WTC11 (cell line): ENCODE measurements at regions not wholly inside any gene's neighbourhood (a gene's known extent, or its start where the extent isn't known, plus 50 kb on each side); places are given as distances from the start of the nearest gene placed in this dataset.

ENCODE experiments used
- AFF4 ChIP-seq: sonication (generic); formaldehyde crosslinking; IDR thresholded peaks from 2 replicates; pipeline ENCODE4 v1.8.1; 2023; ENCODE audit warnings: mild to moderate bottlenecking, missing genetic modification reagents, borderline replicate concordance
- ATF3 ChIP-seq: sonication (generic); formaldehyde crosslinking; conservative IDR thresholded peaks from 2 replicates; pipeline ENCODE4 v1.8.1; 2022; ENCODE audit warnings: mild to moderate bottlenecking, missing genetic modification reagents
- ETV6 ChIP-seq: sonication (generic); formaldehyde crosslinking; IDR thresholded peaks from 2 replicates; pipeline ENCODE4 v1.8.1; 2022; ENCODE audit warnings: mild to moderate bottlenecking, missing genetic modification reagents
- MAX ChIP-seq: sonication (generic); formaldehyde crosslinking; IDR thresholded peaks from 2 replicates; pipeline ENCODE4 v1.8.0; 2022; ENCODE audit warnings: mild to moderate bottlenecking, missing genetic modification reagents
- USF2 ChIP-seq: sonication (generic); formaldehyde crosslinking; IDR thresholded peaks from 2 replicates; pipeline ENCODE4 v1.8.1; 2023; ENCODE audit warnings: mild to moderate bottlenecking, missing genetic modification reagents, moderate library complexity
- ZNF121 ChIP-seq: sonication (generic); formaldehyde crosslinking; IDR thresholded peaks from 2 replicates; pipeline ENCODE4 v1.8.0; 2023; ENCODE audit warnings: missing genetic modification reagents
- ZNF423 ChIP-seq: fragments of 250-450 bp; sonication (Bioruptor Pico); IDR thresholded peaks from 2 replicates; pipeline ENCODE4 v2.1.2; 2022; ENCODE audit warnings: mild to moderate bottlenecking, moderate library complexity
- TF ChIP-seq, protein P1 (sequence below): fragments of 200-600 bp; IDR thresholded peaks from 2 replicates; pipeline ENCODE4 v1.8.0; 2022; ENCODE audit warnings: antibody characterized with exemption
- TF ChIP-seq, protein P2 (sequence below): sonication (generic); formaldehyde crosslinking; IDR thresholded peaks from 2 replicates; pipeline ENCODE4 v1.8.0; 2022; ENCODE audit warnings: mild to moderate bottlenecking, missing genetic modification reagents

DNA sequence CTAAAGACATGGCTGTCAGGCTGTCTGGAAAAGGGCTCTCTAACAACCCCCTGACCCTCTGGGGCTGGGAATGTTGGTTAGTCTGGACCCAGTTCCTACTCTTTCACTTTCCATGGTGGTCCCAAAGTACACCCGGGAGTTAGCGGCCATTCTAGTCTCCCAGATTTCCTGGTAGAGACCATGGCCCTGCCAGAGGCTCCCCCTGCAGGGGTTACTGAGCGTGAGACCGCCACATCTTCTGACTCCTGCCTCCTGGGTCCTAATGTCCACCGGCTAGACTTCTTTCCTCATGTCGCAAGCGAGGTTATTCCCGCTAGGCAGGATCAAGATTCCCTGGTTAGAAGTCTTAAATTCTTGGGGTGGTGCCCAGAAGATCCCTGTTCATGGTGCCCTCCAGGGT lies 540.0 kb upstream of the ROBO1 start:
- TF ChIP-seq, protein P1, sequence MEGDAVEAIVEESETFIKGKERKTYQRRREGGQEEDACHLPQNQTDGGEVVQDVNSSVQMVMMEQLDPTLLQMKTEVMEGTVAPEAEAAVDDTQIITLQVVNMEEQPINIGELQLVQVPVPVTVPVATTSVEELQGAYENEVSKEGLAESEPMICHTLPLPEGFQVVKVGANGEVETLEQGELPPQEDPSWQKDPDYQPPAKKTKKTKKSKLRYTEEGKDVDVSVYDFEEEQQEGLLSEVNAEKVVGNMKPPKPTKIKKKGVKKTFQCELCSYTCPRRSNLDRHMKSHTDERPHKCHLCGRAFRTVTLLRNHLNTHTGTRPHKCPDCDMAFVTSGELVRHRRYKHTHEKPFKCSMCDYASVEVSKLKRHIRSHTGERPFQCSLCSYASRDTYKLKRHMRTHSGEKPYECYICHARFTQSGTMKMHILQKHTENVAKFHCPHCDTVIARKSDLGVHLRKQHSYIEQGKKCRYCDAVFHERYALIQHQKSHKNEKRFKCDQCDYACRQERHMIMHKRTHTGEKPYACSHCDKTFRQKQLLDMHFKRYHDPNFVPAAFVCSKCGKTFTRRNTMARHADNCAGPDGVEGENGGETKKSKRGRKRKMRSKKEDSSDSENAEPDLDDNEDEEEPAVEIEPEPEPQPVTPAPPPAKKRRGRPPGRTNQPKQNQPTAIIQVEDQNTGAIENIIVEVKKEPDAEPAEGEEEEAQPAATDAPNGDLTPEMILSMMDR, result no peak
- no peak for TF ChIP-seq ZNF423 (CRISPR knock-in tag)
- no peak for TF ChIP-seq MAX
- no peak for TF ChIP-seq AFF4
- TF ChIP-seq, protein P2, sequence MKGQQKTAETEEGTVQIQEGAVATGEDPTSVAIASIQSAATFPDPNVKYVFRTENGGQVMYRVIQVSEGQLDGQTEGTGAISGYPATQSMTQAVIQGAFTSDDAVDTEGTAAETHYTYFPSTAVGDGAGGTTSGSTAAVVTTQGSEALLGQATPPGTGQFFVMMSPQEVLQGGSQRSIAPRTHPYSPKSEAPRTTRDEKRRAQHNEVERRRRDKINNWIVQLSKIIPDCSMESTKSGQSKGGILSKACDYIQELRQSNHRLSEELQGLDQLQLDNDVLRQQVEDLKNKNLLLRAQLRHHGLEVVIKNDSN, result no peak
- TF ChIP-seq ETV6 (CRISPR knock-in tag), result no peak
- no peak for TF ChIP-seq USF2 (CRISPR knock-in tag)
- TF ChIP-seq ATF3 (CRISPR knock-in tag), result no peak
- no peak for TF ChIP-seq ZNF121 (CRISPR knock-in tag)
